Fibroblast of pulmonary artery (primary cell): ENCODE measurements at regions not wholly inside any gene's neighbourhood (a gene's known extent, or its start where the extent isn't known, plus 50 kb on each side); places are given as distances from the start of the nearest gene placed in this dataset.

Experiments
- DNase-seq: peaks from one replicate; pipeline ENCODE4 v3.0.0-alpha.2; 2010; ENCODE audit warnings: low read depth
- H3K4me3 ChIP-seq: replicated peaks from 2 replicates; pipeline ENCODE4 v1.5.1; 2011; ENCODE audit warnings: low read depth, mild to moderate bottlenecking, control low read depth, low read length, moderate library complexity
- CTCF ChIP-seq: IDR thresholded peaks from 2 replicates; pipeline ENCODE4 v1.5.1; 2011; ENCODE audit warnings: mild to moderate bottlenecking, control low read depth, low read length, inconsistent platforms; ENCODE audit errors: missing control alignments

GRCh38 chr4:31701256-31701655 lies 981.1 kb downstream of the PCDH7 start:
- no peak for TF ChIP-seq CTCF
- H3K4me3 ChIP-seq = no peak overlapping the region
- no peak for DNase-seq

GRCh38 chr4:31702326-31702725 lies 982.2 kb downstream of the PCDH7 start:
- TF ChIP-seq CTCF = no peak
- DNase-seq = no peak
- no peak overlapping the region for H3K4me3 ChIP-seq

- TF ChIP-seq CTCF = no peak
- no peak for DNase-seq
- no peak overlapping the region for H3K4me3 ChIP-seq
Measured at GRCh38 chr4:31714238-31714637, 994.1 kb downstream of the PCDH7 start.

- TF ChIP-seq CTCF = no peak
- DNase-seq = no peak
- no peak overlapping the region for H3K4me3 ChIP-seq
Measured at GRCh38 chr4:31715302-31715701, 995.1 kb downstream of the PCDH7 start.

GRCh38 chr4:31727030-31727429 lies 1006.9 kb downstream of the PCDH7 start:
- DNase-seq = no peak
- no peak for TF ChIP-seq CTCF

GRCh38 chr4:31735004-31735403 lies 1014.8 kb downstream of the PCDH7 start:
- TF ChIP-seq CTCF = no peak
- no peak for DNase-seq
- no peak overlapping the region for H3K4me3 ChIP-seq

More at GRCh38 chr4:31727030-31727429, 1006.9 kb downstream of the PCDH7 start:
- no peak overlapping the region for H3K4me3 ChIP-seq

- no peak overlapping the region for H3K4me3 ChIP-seq
- no peak for DNase-seq
- TF ChIP-seq CTCF = no peak
Measured at GRCh38 chr4:31737419-31737818, 1017.2 kb downstream of the PCDH7 start.
